Loucy (cell line): ENCODE measurements at regions not wholly inside any gene's neighbourhood (a gene's known extent, or its start where the extent isn't known, plus 50 kb on each side); places are given as distances from the start of the nearest gene placed in this dataset.

Experiments used
- H2AFZ ChIP-seq: fragments of 200-600 bp; sonication (generic); 2 replicates; pipeline ENCODE4 v1.6.0; 2016; ENCODE audit warnings: antibody characterized with exemption, mild to moderate bottlenecking, low read length, moderate library complexity
- H3F3A ChIP-seq: fragments of 200-600 bp; 2 replicates; pipeline ENCODE4 v1.6.0; 2016; ENCODE audit warnings: antibody characterized with exemption, low read depth, mild to moderate bottlenecking
- H3K27me3 ChIP-seq: fragments of 200-600 bp; sonication (generic); 2 replicates; pipeline ENCODE4 v1.6.1; 2014; ENCODE audit warnings: low read length, mild to moderate bottlenecking; ENCODE audit not compliant: insufficient read depth, poor library complexity, severe bottlenecking
- H3K36me3 ChIP-seq: fragments of 200-600 bp; sonication (generic); 2 replicates; pipeline ENCODE4 v1.6.1; 2016; ENCODE audit warnings: low read length; ENCODE audit not compliant: insufficient read depth
- H3K4me1 ChIP-seq: fragments of 200-600 bp; sonication (generic); 2 replicates; pipeline ENCODE4 v1.5.1; 2014; ENCODE audit warnings: low read length, mild to moderate bottlenecking; ENCODE audit not compliant: insufficient read depth, poor library complexity, severe bottlenecking
- H3K4me2 ChIP-seq: fragments of 200-600 bp; sonication (generic); 2 replicates; pipeline ENCODE4 v1.6.0; 2014; ENCODE audit warnings: antibody characterized with exemption, low read length, low read depth, mild to moderate bottlenecking; ENCODE audit not compliant: poor library complexity, severe bottlenecking
- H3K4me3 ChIP-seq: fragments of 200-600 bp; sonication (generic); 2 replicates; pipeline ENCODE4 v1.5.1; 2014; ENCODE audit warnings: low read length, mild to moderate bottlenecking, mixed read lengths; ENCODE audit not compliant: poor library complexity, severe bottlenecking
- H3K79me2 ChIP-seq: fragments of 200-600 bp; sonication (generic); 2 replicates; pipeline ENCODE4 v1.6.1; 2014; ENCODE audit warnings: low read length; ENCODE audit not compliant: insufficient read depth
- H3K9ac ChIP-seq: fragments of 200-600 bp; sonication (generic); 2 replicates; pipeline ENCODE4 v1.6.0; 2014; ENCODE audit warnings: mild to moderate bottlenecking, low read depth, low read length, moderate library complexity; ENCODE audit not compliant: poor library complexity, severe bottlenecking
- H3K9me2 ChIP-seq: fragments of 200-600 bp; sonication (generic); replicated peaks from 2 replicates; pipeline ENCODE4 v1.6.1; 2016; ENCODE audit warnings: low read depth, low read length, mixed read lengths
- H3K9me3 ChIP-seq: fragments of 200-600 bp; sonication (generic); 2 replicates; pipeline ENCODE4 v1.6.1; 2014; ENCODE audit warnings: mild to moderate bottlenecking, antibody characterized with exemption, low read length, low read depth; ENCODE audit not compliant: insufficient read depth
- H4K20me1 ChIP-seq: fragments of 200-600 bp; sonication (generic); 2 replicates; pipeline ENCODE4 v1.6.0; 2014; ENCODE audit warnings: antibody characterized with exemption, low read length, mild to moderate bottlenecking; ENCODE audit not compliant: insufficient read depth, poor library complexity, severe bottlenecking
- EZH2phosphoT487 ChIP-seq: fragments of 200-600 bp; IDR thresholded peaks from 2 replicates; pipeline ENCODE4 v1.6.1; 2018; ENCODE audit warnings: antibody characterized with exemption, mild to moderate bottlenecking, moderate library complexity, borderline replicate concordance
- TF ChIP-seq, protein P1 (sequence below): fragments of 200-600 bp; sonication (generic); conservative IDR thresholded peaks from 2 replicates; pipeline ENCODE4 v1.5.1; 2014; ENCODE audit warnings: mild to moderate bottlenecking, antibody characterized with exemption, low read length

DNA sequence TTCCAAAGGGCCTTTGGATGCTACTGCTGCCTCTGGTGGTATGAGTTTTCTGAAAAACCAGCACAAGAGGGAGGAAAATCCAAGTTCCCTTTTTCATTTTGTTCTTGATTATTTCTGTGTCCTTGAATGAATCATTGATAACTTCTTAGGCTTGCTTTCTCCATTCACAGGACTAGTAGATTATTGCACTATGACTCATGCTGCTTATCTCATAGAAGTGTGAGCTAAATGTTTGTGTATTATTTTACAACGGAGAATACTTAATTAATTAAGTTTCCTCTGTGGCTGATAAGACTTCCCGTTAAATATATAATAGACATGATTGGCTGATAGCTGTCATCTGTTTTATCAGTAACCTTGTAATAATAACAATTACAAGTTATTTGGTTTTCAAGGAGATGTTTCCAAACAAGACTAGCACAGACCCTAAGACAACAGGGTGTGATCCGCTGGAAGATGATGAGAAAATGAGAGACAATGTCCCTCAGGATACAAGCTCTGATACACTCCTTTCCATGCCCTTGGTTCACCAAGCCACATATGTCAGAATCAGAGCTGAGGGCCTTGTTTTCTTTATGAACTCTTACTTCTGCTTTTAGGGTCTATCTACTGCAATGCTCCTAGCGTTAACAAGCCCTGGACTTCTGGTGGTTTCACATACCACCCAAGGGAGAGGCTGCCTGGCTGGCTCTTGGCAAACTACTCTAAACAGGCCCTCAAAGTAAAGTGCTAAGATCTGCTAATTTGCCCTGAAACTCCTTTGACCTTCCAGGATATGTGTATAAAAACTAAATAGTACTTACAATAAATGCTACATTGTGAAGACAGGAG, 1078.3 kb downstream of the TTLL7 start:
- no peak for TF ChIP-seq EZH2phosphoT487
- TF ChIP-seq, protein P1, sequence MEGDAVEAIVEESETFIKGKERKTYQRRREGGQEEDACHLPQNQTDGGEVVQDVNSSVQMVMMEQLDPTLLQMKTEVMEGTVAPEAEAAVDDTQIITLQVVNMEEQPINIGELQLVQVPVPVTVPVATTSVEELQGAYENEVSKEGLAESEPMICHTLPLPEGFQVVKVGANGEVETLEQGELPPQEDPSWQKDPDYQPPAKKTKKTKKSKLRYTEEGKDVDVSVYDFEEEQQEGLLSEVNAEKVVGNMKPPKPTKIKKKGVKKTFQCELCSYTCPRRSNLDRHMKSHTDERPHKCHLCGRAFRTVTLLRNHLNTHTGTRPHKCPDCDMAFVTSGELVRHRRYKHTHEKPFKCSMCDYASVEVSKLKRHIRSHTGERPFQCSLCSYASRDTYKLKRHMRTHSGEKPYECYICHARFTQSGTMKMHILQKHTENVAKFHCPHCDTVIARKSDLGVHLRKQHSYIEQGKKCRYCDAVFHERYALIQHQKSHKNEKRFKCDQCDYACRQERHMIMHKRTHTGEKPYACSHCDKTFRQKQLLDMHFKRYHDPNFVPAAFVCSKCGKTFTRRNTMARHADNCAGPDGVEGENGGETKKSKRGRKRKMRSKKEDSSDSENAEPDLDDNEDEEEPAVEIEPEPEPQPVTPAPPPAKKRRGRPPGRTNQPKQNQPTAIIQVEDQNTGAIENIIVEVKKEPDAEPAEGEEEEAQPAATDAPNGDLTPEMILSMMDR, result no peak
- no peaks in the 10 kb centered on the region for H3K79me2 ChIP-seq
- no peaks in the 10 kb centered on the region for H3K36me3 ChIP-seq
- no peak overlapping the region for H3K4me3 ChIP-seq
- H3K27me3 ChIP-seq, result no peaks in the 10 kb centered on the region
- no peak overlapping the region for H2AFZ ChIP-seq
- 0 out of 2 replicates have a peak, but pooled peaks cover 3% of the 10 kb centered on the region for H3K9me2 ChIP-seq
- no peaks in the 10 kb centered on the region for H3K4me1 ChIP-seq
- no peaks in the 10 kb centered on the region for H3F3A ChIP-seq
- H4K20me1 ChIP-seq, result no peaks in the 10 kb centered on the region
- no peak overlapping the region for H3K9ac ChIP-seq
- H3K9me3 ChIP-seq, result no peaks in the 10 kb centered on the region; the same call in 1 of the 2 replicates
- no peak overlapping the region for H3K4me2 ChIP-seq

DNA sequence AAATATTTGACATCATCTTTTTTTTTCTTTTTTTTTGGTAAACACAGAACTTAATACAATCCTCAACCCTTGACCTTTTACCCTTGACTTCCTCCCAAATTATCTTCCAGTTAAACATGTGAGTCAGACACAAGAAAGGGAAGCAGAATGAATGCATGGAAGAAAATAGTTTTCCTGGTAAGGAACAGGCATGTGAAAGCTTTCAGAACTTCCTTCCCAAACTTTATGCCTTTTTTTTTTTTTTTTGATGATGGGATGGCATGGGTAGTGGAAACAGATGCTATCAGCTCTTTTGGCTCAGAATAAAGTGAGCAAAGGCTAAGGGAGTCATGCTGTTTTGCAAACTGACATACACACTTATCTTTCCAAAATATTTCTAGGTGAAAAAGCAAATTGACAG, 1079.1 kb downstream of the TTLL7 start:
- Histone ChIP-seq H3K27me3 (no peaks in the 10 kb centered on the region), H3K36me3 (no peaks in the 10 kb centered on the region), H3K4me2 (no peak overlapping the region), H3K79me2 (no peaks in the 10 kb centered on the region), H3F3A (no peaks in the 10 kb centered on the region), H3K4me3 (no peak overlapping the region), H3K9me3 (no peaks in the 10 kb centered on the region), H3K4me1 (no peaks in the 10 kb centered on the region), H3K9me2 (0 out of 2 replicates have a peak, but pooled peaks cover 3% of the 10 kb centered on the region), H4K20me1 (no peaks in the 10 kb centered on the region), H3K9ac (no peak overlapping the region), H2AFZ (no peak overlapping the region)
- TF ChIP-seq EZH2phosphoT487, result no peak
- TF ChIP-seq, protein P1, result no peak

DNA sequence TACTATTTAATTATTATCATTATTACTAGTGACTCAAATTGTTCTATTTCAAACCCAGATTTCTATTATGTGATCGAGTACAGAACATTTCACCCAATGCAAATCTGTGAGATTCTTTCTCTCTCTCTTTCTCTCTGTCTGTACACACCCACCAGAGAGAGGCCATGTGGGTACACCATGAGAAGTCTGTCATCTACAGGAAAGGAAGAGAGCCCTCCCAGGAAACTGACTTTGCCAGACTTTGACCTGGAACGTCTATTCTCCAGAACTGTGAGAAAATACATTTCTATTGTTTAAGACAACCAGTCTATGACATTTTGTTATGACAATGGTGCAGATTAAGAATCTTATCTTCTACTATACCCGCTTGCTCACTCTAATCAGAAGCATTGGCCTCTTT, 1091.6 kb downstream of the TTLL7 start:
- Histone ChIP-seq H3K4me1 (no peaks in the 10 kb centered on the region), H3K79me2 (no peaks in the 10 kb centered on the region), H3K36me3 (no peaks in the 10 kb centered on the region), H3F3A (no peaks in the 10 kb centered on the region), H4K20me1 (no peaks in the 10 kb centered on the region), H3K9ac (no peak overlapping the region), H3K27me3 (no peaks in the 10 kb centered on the region), H3K9me3 (no peaks in the 10 kb centered on the region), H3K9me2 (no peaks in the 10 kb centered on the region), H3K4me3 (no peak overlapping the region), H3K4me2 (no peak overlapping the region), H2AFZ (no peak overlapping the region)
- TF ChIP-seq, protein P1, result no peak
- no peak for TF ChIP-seq EZH2phosphoT487
